ENCODE measurements at regions not wholly inside any gene's neighbourhood (a gene's known extent, or its start where the extent isn't known, plus 50 kb on each side); places are given as distances from the start of the nearest gene placed in this dataset.

DNA sequence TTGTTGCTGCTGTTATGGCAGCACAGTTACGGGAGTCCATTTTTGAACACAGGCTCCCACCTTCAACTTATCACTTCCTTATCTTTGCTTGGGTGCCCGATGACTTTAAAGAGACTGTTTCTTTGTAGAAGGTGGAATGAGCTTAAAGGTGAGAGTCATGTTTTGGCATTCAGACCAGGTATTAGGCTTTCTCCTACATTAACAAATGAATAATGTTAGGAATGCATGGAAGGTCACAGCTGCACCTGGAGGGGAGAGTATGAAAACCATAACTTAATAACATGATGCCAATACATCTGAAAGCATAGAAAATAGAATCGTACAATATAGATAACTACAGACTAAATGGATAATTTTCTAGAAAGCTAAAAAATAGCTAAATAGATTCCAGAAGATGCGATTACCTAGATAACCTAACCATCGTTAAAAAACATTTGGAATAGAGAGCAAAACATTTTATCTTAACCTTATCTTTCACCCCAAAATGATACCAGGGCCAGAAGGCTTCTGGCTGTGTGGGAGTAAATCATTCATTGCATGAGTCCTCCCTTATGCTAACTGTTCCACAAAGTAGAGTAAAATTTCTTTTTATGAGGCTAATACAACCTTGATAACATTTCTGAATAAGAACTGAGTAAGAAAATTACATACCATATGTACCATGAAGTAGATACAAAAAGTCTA lies 126.2 kb upstream of the ADCY2 start:
- TF ChIP-seq YY1 (IDR thresholded peaks at IDR 0.05; ENCODE audit: low read depth) (no peak), FOXM1 (IDR thresholded peaks at IDR 0.05; ENCODE audit: borderline replicate concordance, low read depth) (no peak), TAF1 (IDR thresholded peaks at IDR 0.05; ENCODE audit: low read depth) (no peak)

DNA sequence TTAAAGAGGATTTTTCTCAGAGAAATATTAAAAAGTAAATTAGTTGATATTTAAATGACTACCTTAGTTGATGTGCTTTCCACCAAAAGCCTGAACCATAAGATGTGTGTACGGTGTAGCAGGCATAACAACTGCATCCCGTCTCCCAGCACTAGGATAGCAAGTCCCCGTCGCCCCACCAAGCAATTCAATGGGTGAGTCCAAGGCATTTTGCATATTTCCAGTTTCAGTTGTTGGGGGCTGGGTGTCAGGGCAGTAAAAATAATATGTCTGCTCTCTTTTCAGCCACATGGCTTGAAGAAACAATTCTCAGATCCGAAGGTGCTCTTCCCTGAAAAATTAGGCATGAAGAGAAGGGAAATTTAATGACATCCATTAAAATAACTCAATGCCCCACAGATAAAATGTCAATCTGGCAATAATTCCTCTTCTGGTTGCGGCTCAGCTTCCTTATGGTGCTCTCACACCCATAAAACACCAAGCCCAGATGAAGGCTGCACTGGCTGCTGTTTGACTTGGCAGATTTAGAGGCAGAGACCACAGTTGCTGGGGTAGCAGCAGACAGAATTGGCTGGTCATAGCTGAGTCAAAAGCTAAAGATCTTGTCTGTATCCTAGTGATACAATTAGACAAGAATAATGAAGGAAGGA lies 124.4 kb upstream of the ADCY2 start:
- no peak for TF ChIP-seq NFIC (IDR thresholded peaks at IDR 0.05)
- no peak for TF ChIP-seq TEAD4 (IDR thresholded peaks at IDR 0.05)
- TF ChIP-seq EP300 (IDR thresholded peaks at IDR 0.05; ENCODE audit: borderline replicate concordance), result no peak
- no peak for TF ChIP-seq YY1 (IDR thresholded peaks at IDR 0.05; ENCODE audit: low read depth)
- TF ChIP-seq EGR1 (IDR thresholded peaks at IDR 0.05), result no peak
- TF ChIP-seq TAF1 (IDR thresholded peaks at IDR 0.05; ENCODE audit: low read depth), result no peak
- TF ChIP-seq, protein P1, sequence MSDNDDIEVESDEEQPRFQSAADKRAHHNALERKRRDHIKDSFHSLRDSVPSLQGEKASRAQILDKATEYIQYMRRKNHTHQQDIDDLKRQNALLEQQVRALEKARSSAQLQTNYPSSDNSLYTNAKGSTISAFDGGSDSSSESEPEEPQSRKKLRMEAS (IDR thresholded peaks at IDR 0.05), result no peak
- TF ChIP-seq CEBPB (IDR thresholded peaks at IDR 0.05), result no peak
- TF ChIP-seq TCF12 (IDR thresholded peaks at IDR 0.05; ENCODE audit: low read depth), result no peak
- TF ChIP-seq CREB1 (IDR thresholded peaks at IDR 0.05; ENCODE audit: low read depth), result no peak
- no peak for TF ChIP-seq ZBTB7A (IDR thresholded peaks at IDR 0.05; ENCODE audit: low read depth)
- no peak for TF ChIP-seq FOXM1 (IDR thresholded peaks at IDR 0.05; ENCODE audit: borderline replicate concordance, low read depth)
- TF ChIP-seq, protein P2, sequence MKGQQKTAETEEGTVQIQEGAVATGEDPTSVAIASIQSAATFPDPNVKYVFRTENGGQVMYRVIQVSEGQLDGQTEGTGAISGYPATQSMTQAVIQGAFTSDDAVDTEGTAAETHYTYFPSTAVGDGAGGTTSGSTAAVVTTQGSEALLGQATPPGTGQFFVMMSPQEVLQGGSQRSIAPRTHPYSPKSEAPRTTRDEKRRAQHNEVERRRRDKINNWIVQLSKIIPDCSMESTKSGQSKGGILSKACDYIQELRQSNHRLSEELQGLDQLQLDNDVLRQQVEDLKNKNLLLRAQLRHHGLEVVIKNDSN (IDR thresholded peaks at IDR 0.05), result no peak
- TF ChIP-seq, protein P3, sequence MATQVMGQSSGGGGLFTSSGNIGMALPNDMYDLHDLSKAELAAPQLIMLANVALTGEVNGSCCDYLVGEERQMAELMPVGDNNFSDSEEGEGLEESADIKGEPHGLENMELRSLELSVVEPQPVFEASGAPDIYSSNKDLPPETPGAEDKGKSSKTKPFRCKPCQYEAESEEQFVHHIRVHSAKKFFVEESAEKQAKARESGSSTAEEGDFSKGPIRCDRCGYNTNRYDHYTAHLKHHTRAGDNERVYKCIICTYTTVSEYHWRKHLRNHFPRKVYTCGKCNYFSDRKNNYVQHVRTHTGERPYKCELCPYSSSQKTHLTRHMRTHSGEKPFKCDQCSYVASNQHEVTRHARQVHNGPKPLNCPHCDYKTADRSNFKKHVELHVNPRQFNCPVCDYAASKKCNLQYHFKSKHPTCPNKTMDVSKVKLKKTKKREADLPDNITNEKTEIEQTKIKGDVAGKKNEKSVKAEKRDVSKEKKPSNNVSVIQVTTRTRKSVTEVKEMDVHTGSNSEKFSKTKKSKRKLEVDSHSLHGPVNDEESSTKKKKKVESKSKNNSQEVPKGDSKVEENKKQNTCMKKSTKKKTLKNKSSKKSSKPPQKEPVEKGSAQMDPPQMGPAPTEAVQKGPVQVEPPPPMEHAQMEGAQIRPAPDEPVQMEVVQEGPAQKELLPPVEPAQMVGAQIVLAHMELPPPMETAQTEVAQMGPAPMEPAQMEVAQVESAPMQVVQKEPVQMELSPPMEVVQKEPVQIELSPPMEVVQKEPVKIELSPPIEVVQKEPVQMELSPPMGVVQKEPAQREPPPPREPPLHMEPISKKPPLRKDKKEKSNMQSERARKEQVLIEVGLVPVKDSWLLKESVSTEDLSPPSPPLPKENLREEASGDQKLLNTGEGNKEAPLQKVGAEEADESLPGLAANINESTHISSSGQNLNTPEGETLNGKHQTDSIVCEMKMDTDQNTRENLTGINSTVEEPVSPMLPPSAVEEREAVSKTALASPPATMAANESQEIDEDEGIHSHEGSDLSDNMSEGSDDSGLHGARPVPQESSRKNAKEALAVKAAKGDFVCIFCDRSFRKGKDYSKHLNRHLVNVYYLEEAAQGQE (IDR thresholded peaks at IDR 0.05; ENCODE audit: low read depth), result no peak
- no peak for TF ChIP-seq RAD21 (IDR thresholded peaks at IDR 0.05; ENCODE audit: low read depth)

DNA sequence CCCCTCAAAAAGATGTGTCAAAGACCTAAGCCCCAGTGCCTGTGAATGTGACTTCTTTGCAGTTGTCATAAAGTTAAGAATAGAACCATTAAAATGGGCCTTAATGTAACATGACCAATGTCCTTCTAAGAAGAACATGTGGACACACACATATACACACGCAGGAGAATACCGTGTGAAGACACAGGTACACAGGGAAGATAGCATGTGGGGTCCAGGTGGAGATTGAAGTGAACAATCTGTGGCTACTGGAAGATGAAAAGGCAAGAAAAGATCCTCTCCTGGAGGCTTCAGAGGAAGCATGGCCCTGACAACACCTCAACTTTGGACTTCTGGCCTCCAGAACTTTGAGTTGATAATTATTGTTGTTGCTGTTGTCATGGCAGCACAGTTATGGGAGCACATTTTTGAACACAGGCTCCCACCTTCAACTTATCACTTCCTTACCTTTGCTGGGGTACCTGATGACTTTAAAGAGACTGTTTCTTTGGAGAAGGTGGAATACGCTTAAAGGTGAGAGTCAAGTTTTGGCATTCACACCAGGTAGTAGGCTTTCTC lies 123.5 kb upstream of the ADCY2 start:
- TF ChIP-seq CEBPB (IDR thresholded peaks at IDR 0.05), result no peak
- no peak for TF ChIP-seq RAD21 (IDR thresholded peaks at IDR 0.05; ENCODE audit: low read depth)
- no peak for TF ChIP-seq TAF1 (IDR thresholded peaks at IDR 0.05; ENCODE audit: low read depth)
- TF ChIP-seq, protein P3 (IDR thresholded peaks at IDR 0.05; ENCODE audit: low read depth), result no peak
- no peak for TF ChIP-seq YY1 (IDR thresholded peaks at IDR 0.05; ENCODE audit: low read depth)
- no peak for TF ChIP-seq EGR1 (IDR thresholded peaks at IDR 0.05)
- no peak for TF ChIP-seq TEAD4 (IDR thresholded peaks at IDR 0.05)
- TF ChIP-seq, protein P2 (IDR thresholded peaks at IDR 0.05), result no peak
- no peak for TF ChIP-seq NFIC (IDR thresholded peaks at IDR 0.05)
- no peak for TF ChIP-seq CREB1 (IDR thresholded peaks at IDR 0.05; ENCODE audit: low read depth)
- TF ChIP-seq TCF12 (IDR thresholded peaks at IDR 0.05; ENCODE audit: low read depth), result no peak
- TF ChIP-seq EP300 (IDR thresholded peaks at IDR 0.05; ENCODE audit: borderline replicate concordance), result no peak
- TF ChIP-seq FOXM1 (IDR thresholded peaks at IDR 0.05; ENCODE audit: borderline replicate concordance, low read depth), result no peak
- TF ChIP-seq ZBTB7A (IDR thresholded peaks at IDR 0.05; ENCODE audit: low read depth), result no peak
- TF ChIP-seq, protein P1 (IDR thresholded peaks at IDR 0.05), result no peak

DNA sequence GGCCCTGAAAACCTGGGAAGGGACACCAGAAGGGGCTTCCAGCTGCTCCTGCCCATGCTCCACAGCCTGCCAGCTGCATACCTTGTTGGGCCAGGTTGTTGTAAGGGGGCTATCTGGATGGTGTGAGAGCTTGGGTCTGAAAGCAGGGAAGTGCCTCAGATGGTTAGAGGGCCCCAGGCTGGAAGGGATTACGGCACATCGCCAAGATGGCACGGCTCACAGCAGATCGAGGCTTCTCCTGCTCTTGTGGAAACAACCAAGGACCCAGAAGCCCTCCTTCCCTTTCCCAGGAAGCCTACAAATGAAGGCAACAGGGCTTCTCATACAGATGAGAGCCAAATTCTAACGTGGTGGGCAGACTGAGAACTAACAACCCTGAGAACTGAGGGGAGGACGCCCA lies 121.7 kb upstream of the ADCY2 start:
- TF ChIP-seq FOXM1 (IDR thresholded peaks at IDR 0.05; ENCODE audit: borderline replicate concordance, low read depth), result no peak
- TF ChIP-seq TEAD4 (IDR thresholded peaks at IDR 0.05), result no peak
- no peak for TF ChIP-seq TAF1 (IDR thresholded peaks at IDR 0.05; ENCODE audit: low read depth)
- TF ChIP-seq, protein P3 (IDR thresholded peaks at IDR 0.05; ENCODE audit: low read depth), result no peak
- no peak for TF ChIP-seq ZBTB7A (IDR thresholded peaks at IDR 0.05; ENCODE audit: low read depth)
- TF ChIP-seq TCF12 (IDR thresholded peaks at IDR 0.05; ENCODE audit: low read depth), result no peak
- TF ChIP-seq NFIC (IDR thresholded peaks at IDR 0.05), result no peak
- no peak for TF ChIP-seq EGR1 (IDR thresholded peaks at IDR 0.05)
- TF ChIP-seq EP300 (IDR thresholded peaks at IDR 0.05; ENCODE audit: borderline replicate concordance), result no peak
- TF ChIP-seq, protein P1 (IDR thresholded peaks at IDR 0.05), result no peak
- TF ChIP-seq CREB1 (IDR thresholded peaks at IDR 0.05; ENCODE audit: low read depth), result no peak
- TF ChIP-seq RAD21 (IDR thresholded peaks at IDR 0.05; ENCODE audit: low read depth), result no peak
- no peak for TF ChIP-seq YY1 (IDR thresholded peaks at IDR 0.05; ENCODE audit: low read depth)
- TF ChIP-seq, protein P2 (IDR thresholded peaks at IDR 0.05), result no peak
- no peak for TF ChIP-seq CEBPB (IDR thresholded peaks at IDR 0.05)

Measured in Ishikawa (cell line).